Muscle layer of colon (tissue), 2 donors: ENCODE measurements at regions not wholly inside any gene's neighbourhood (a gene's known extent, or its start where the extent isn't known, plus 50 kb on each side); places are given as distances from the start of the nearest gene placed in this dataset.
"Not testable (repeated sequence)": the region's sequence is repeated elsewhere in the genome, so short reads cannot be mapped to it uniquely, and the experiment has no call there.

Experiments
- H3K27ac ChIP-seq: one replicate; pipeline ENCODE4 v1.7.0; 2013; ENCODE audit warnings: low read depth, mild to moderate bottlenecking, low read length, moderate library complexity
- H3K27me3 ChIP-seq, 2 donors: one replicate each; pipeline ENCODE4 v1.7.0; 2013; ENCODE audit warnings: low read length in 2 of 2, mild to moderate bottlenecking in 2 of 2; ENCODE audit not compliant: insufficient read depth in 2 of 2, control insufficient read depth in 1 of 2
- H3K36me3 ChIP-seq: one replicate; pipeline ENCODE4 v1.7.0; 2013; ENCODE audit warnings: mild to moderate bottlenecking, low read length; ENCODE audit not compliant: insufficient read depth
- H3K4me1 ChIP-seq: one replicate; pipeline ENCODE4 v1.7.0; 2013; ENCODE audit warnings: mild to moderate bottlenecking, low read length; ENCODE audit not compliant: insufficient read depth
- H3K4me3 ChIP-seq, 2 donors: one replicate each; pipeline ENCODE4 v1.7.0; 2013; ENCODE audit warnings: low read length in 2 of 2, low read depth in 1 of 2, mild to moderate bottlenecking in 1 of 2, moderate library complexity in 1 of 2
- H3K9ac ChIP-seq: one replicate; pipeline ENCODE4 v1.7.0; 2013; ENCODE audit warnings: low read length
- H3K9me3 ChIP-seq: one replicate; pipeline ENCODE4 v1.7.0; 2013; ENCODE audit warnings: mild to moderate bottlenecking, low read length
- donor health status: abdominal sarcoma.
- donor health status: Adenocarcinoma of cecum.

DNA sequence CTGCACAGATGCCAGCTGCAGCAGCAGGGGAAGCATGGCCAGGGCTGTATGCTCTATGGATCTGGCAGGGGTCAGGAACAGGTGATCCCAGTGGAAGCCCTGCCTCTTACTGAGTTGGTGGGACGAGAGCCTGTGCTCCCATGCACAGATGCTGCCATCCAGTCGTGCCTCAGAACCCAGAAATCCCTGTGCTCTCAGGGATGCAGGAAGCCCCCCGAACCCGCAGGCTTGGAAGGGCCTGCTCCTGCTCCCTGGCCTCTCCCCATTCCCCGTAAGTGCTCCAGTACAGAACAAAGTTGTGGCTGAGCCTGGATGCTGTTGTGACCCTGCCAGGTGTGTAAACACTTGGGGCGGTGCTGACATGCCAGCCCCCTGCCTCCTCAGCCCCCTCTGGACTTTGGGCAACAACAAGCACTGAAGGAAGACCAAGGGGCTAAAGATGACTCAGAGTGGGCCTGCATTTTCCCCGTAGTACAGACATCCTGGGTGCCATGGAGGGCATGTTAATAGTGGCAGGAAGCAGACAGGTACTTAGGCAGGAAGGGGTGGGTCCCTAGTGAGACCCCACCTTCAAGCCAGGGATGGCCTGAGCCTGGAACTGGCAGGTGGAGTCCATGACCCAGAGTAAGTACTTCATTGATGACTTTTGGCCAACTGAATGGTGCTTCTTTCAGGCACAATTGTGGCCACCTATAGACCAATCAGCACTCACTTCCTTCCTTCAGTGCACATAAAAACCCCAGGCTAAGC lies 1640.7 kb downstream of the C4orf33 start:
- Histone ChIP-seq H3K4me1 (no peaks in the 10 kb centered on the region), H3K27ac (no peak overlapping the region), H3K9ac (no peak overlapping the region), H3K4me3 (no peak overlapping the region), H3K36me3 (no peaks in the 10 kb centered on the region), H3K27me3 (no peaks in the 10 kb centered on the region), H3K9me3 (no peaks in the 10 kb centered on the region)

- H3K4me1 ChIP-seq = no peaks in the 10 kb centered on the region
- no peaks in the 10 kb centered on the region for H3K9me3 ChIP-seq
- H3K27ac ChIP-seq = no peak overlapping the region
- no peaks in the 10 kb centered on the region for H3K27me3 ChIP-seq
- H3K9ac ChIP-seq = no peak overlapping the region
- no peaks in the 10 kb centered on the region for H3K36me3 ChIP-seq
- H3K4me3 ChIP-seq = no peak overlapping the region
These were observed 1642.3 kb downstream of the C4orf33 start for GRCh38 chr4:130738233-130738632.

DNA sequence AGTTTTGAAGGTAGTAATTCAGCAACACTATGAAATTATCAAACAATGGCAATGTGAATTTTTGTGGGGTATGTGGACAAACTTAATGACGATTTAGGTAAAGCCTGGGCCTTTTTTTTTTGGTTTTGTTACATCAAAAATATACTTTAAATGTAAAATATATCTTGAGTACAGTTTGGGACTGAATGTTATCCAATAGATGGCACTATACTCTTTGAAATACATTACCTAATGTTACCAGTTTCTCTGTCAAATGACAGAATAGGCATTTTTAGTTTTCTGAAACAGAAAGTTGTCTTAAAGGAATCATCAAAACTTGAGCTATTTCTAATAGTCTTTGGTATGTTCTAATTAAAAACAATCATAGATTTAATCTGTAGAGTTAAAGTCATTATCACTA lies 1651.9 kb downstream of the C4orf33 start:
- no peak overlapping the region for H3K4me3 ChIP-seq

DNA sequence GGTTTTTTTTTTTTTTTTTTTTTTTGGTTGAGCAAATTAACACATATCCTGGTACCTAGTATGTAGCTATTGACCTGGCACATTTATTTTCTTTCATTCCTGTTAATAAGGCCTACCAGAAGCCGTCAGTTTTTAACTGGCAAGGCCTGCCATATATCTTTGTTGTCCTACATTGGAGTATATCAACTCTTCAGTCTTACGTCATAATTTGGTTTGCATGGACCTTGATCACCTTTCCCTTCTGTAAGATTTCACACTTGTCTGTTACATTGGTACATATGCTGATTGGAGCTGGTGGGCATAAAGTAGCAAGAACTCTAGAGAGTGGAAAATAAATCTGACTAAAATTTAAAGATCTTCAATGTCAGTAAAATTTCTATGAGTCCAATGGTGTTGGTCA lies 1658.0 kb downstream of the C4orf33 start:
- H3K9ac ChIP-seq = no peak overlapping the region
- H3K36me3 ChIP-seq = no peaks in the 10 kb centered on the region
- no peaks in the 10 kb centered on the region for H3K27me3 ChIP-seq
- H3K9me3 ChIP-seq = no peaks in the 10 kb centered on the region
- H3K4me1 ChIP-seq = no peaks in the 10 kb centered on the region
- H3K4me3 ChIP-seq = no peak overlapping the region
- H3K27ac ChIP-seq = no peak overlapping the region

More for the DNA sequence above, 1651.9 kb downstream of the C4orf33 start:
- Histone ChIP-seq H3K9ac (no peak overlapping the region), H3K27ac (no peak overlapping the region), H3K27me3 (no peaks in the 10 kb centered on the region), H3K36me3 (no peaks in the 10 kb centered on the region), H3K4me1 (no peaks in the 10 kb centered on the region), H3K9me3 (no peaks in the 10 kb centered on the region)

DNA sequence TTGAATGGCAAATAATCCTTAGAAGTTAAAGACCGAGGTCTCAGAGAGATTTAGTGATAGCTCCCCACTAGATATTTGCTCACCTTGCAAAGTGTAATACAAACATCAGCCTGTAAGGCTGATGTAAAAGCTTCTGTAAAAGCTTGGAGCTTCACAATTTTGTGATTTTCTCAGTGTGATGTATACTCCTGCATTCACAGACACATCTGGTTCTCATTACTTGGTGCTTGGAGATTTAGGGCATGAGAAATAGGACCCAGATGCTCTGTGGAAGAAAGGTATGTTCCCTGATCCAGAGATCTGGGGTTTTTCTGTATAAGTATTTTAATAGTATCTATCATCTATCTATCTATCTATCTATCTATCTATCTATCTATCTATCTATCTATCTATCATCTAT lies 1664.3 kb downstream of the C4orf33 start:
- Histone ChIP-seq H3K4me3 (no peak overlapping the region), H3K27me3 (no peaks in the 10 kb centered on the region), H3K9ac (no peak overlapping the region), H3K36me3 (no peaks in the 10 kb centered on the region), H3K27ac (no peak overlapping the region), H3K4me1 (no peaks in the 10 kb centered on the region), H3K9me3 (no peaks in the 10 kb centered on the region)

GRCh38 chr4:130767384-130767783 lies 1671.4 kb downstream of the C4orf33 start:
- H3K36me3 ChIP-seq, H3K9ac ChIP-seq, H3K4me3 ChIP-seq, H3K27ac ChIP-seq, H3K27me3 ChIP-seq, H3K9me3 ChIP-seq, H3K4me1 ChIP-seq: not testable (repeated sequence)

GRCh38 chr4:130772966-130773365 lies 1677.0 kb downstream of the C4orf33 start:
- not testable (repeated sequence) for H3K27me3 ChIP-seq, H3K4me1 ChIP-seq, H3K27ac ChIP-seq, H3K9ac ChIP-seq, H3K9me3 ChIP-seq, H3K4me3 ChIP-seq, H3K36me3 ChIP-seq

- Histone ChIP-seq H3K4me1 (no peaks in the 10 kb centered on the region), H3K27ac (no peak overlapping the region), H3K27me3 (no peaks in the 10 kb centered on the region), H3K4me3 (no peak overlapping the region), H3K9ac (no peak overlapping the region), H3K36me3 (no peaks in the 10 kb centered on the region), H3K9me3 (no peaks in the 10 kb centered on the region)
These were observed 1712.5 kb downstream of the C4orf33 start for GRCh38 chr4:130808492-130808891.

DNA sequence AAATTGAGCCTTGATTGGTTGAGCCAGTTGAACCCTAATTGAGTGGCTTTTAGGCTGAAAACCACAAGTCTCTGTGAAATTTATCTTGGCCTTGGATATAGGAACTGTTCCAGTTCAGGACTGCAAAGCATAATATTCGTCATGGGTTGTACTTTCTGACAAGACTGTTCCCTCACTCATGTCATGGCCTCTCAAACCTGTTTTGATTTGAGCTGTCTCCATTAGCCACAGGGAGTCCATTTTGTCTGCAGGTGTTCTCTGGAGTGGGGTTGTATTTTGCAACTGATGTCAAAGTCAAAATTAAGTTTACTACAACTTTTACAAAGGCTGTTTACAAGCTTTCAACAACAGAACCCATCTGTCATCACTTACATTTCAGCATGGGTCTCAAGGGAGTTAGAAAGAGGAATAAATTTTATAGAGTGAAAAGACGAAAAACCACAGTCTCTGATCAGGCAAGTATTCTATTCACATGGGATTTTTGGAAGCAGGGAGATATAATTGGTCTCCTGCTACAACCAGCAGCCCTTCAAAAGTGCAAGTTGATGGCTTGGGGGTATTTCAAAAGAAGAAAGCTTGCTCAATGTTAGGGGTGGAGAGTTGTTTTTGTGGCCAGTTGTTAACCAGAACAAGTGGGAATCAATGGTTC lies 1716.3 kb downstream of the C4orf33 start:
- Histone ChIP-seq H3K9ac (no peak overlapping the region), H3K27me3 (no peaks in the 10 kb centered on the region), H3K9me3 (no peaks in the 10 kb centered on the region), H3K27ac (no peak overlapping the region), H3K4me1 (no peaks in the 10 kb centered on the region), H3K36me3 (no peaks in the 10 kb centered on the region), H3K4me3 (no peak overlapping the region)

DNA sequence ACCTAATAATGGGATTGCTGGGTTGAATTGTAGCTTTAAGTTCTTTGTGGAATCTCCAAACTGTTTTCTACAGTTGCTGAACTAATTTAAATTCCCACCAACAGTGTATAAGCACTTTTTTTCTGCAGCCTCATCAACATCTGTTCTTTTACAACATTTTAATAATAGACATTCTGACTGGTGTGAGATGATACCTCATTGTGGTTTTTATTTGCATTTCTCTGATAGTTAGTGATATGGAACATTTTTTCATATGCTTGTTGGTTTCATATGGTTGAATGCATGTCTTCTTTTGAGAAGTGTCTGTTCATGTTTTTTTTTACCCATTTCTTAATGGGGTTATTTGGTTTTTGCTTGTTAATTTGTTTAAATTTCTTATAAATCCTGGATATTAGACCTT lies 1718.9 kb downstream of the C4orf33 start:
- Histone ChIP-seq H3K4me3 (no peak overlapping the region), H3K36me3 (no peaks in the 10 kb centered on the region), H3K4me1 (no peaks in the 10 kb centered on the region), H3K9me3 (no peaks in the 10 kb centered on the region), H3K27me3 (no peaks in the 10 kb centered on the region), H3K9ac (no peak overlapping the region), H3K27ac (no peak overlapping the region)

DNA sequence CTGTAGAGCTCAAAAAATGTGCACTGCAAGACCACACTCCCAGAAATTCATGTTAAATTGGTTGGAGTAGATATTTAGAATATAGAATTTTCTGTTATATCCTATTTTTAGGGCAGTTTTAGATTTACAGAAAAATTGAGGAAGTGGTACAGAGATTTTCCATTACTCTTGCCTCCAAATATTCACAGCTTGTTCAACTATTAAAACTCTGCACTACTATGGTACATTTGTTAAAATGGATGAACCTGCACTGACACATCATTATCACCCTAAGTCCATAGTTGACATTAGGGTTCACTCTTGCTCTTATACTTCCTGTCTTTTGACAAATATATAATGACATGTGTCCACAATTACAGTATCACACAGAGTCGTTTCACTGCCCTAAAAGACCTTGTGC lies 1724.5 kb downstream of the C4orf33 start:
- Histone ChIP-seq H3K4me1 (no peaks in the 10 kb centered on the region), H3K4me3 (no peak overlapping the region), H3K27ac (no peak overlapping the region), H3K9ac (no peak overlapping the region), H3K9me3 (no peaks in the 10 kb centered on the region), H3K27me3 (no peaks in the 10 kb centered on the region), H3K36me3 (no peaks in the 10 kb centered on the region)

DNA sequence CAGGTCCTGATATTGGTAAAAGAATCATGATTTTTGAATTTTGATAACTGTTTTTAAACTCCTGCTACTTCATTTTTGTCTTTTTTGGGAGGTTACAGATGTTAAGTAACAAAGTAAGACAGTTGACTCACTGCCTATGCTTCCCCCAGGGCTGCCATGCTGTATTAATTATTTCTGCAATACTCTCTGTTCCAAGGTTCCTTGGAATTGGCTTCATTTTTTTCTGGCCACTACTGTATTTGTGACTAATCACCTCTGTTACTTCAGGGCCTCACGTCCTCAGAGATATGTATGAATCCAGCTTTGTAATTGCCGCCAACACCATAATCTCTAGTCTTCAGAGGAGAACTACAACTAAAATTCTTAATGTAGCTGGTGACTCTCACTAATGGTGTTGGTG lies 1729.3 kb downstream of the C4orf33 start:
- Histone ChIP-seq H3K9ac (no peak overlapping the region), H3K36me3 (no peaks in the 10 kb centered on the region), H3K27ac (no peak overlapping the region), H3K4me1 (no peaks in the 10 kb centered on the region), H3K9me3 (no peaks in the 10 kb centered on the region), H3K4me3 (no peak overlapping the region), H3K27me3 (no peaks in the 10 kb centered on the region)
